Stomach (tissue), 8 donors: ENCODE measurements at regions not wholly inside any gene's neighbourhood (a gene's known extent, or its start where the extent isn't known, plus 50 kb on each side); places are given as distances from the start of the nearest gene placed in this dataset.

Experiments used
- DNase-seq, 2 donors: peaks; one replicate each; pipeline versions ENCODE4 v3.0.0 to v3.0.0-alpha.2; 2013 to 2019
- H3K27ac ChIP-seq, 5 donors: fragments of 200-600 bp in 4 of 5; sonication (generic) in 4 of 5; one replicate each; pipeline ENCODE4 v1.5.1; 2013 to 2019; ENCODE audit warnings: mild to moderate bottlenecking in 1 of 5, moderate library complexity in 1 of 5
- H3K27me3 ChIP-seq, 3 donors: fragments of 200-600 bp; sonication (generic); one replicate each; pipeline ENCODE4 v1.5.1; 2017 to 2019; ENCODE audit warnings: mixed run types in 1 of 3
- H3K36me3 ChIP-seq, 4 donors: fragments of 200-600 bp; sonication (generic); 1 replicate in 3 of 4; 2 replicates in 1 of 4; pipeline ENCODE4 v1.5.1; 2016 to 2019
- H3K4me1 ChIP-seq, 4 donors: fragments of 200-600 bp; sonication (generic); one replicate each; pipeline ENCODE4 v1.5.1; 2016 to 2019
- H3K4me3 ChIP-seq, 4 donors: fragments of 200-600 bp; sonication (generic) in 3 of 4; one replicate each; pipeline ENCODE4 v1.5.1; 2016 to 2019; ENCODE audit warnings: mild to moderate bottlenecking in 1 of 4
- H3K9me3 ChIP-seq, 4 donors: fragments of 200-600 bp; sonication (generic); one replicate each; pipeline ENCODE4 v1.5.1; 2016 to 2019
- CTCF ChIP-seq, 7 experiments: fragments of 450-650 bp in 4 of 7; fragments of 200-600 bp in 3 of 7; sonication (generic) in 3 of 7; IDR thresholded peaks; one replicate each; pipeline ENCODE4 v1.5.1; 2016 to 2019; ENCODE audit warnings: antibody characterized with exemption in 7 of 7, control low read depth in 2 of 7, mild to moderate bottlenecking in 1 of 7
- EP300 ChIP-seq: sonication (generic); formaldehyde crosslinking; IDR thresholded peaks from one replicate; pipeline ENCODE4 v1.6.1; 2017; ENCODE audit warnings: antibody characterized with exemption
- POLR2A ChIP-seq, 4 donors: fragments of 450-650 bp; IDR thresholded peaks; one replicate each; pipeline ENCODE4 v1.6.1; 2016; ENCODE audit warnings: antibody characterized with exemption in 4 of 4, control low read depth in 2 of 4, mild to moderate bottlenecking in 1 of 4, moderate library complexity in 1 of 4
- POLR2AphosphoS5 ChIP-seq, 3 donors: sonication (generic); formaldehyde crosslinking; IDR thresholded peaks; one replicate each; pipeline ENCODE4 v1.6.1; 2016; ENCODE audit warnings: antibody characterized with exemption in 3 of 3
- WGBS, 5 donors: extraction: QIAGEN DNeasy Blood & Tissue Kit in 3 of 5; methylation state at CpG; one replicate each; pipeline versions ENCODE4 v1.1.5 to v1.1.7; 2013 to 2018; 5-methylcytosine and 5-hydroxymethylcytosine counted together
- intact Hi-C: fragments of 100-400 bp; cut with DNase I; formaldehyde crosslinking; loops from one replicate; pipeline ENCODE4 v1.15.1; 2023; ENCODE audit warnings: low total_unique reads
- donor health status: healthy with polysubstance abuse.
- donor health status: Bipolar disorder and iron deficiency.
- donor health status: healthy.

GRCh38 chr10:94218493-94219183 lies 144.1 kb downstream of the NOC3L start:
- Histone ChIP-seq H3K4me1 (peaks cover 0 to 5% (median 0%) of the 10 kb centered on the region in 4 donors), H3K4me3 (no peak overlapping the region), H3K27ac (no peak overlapping the region), H3K27me3 (no peaks in the 10 kb centered on the region), H3K9me3 (no peaks in the 10 kb centered on the region), H3K36me3 (no peaks in the 10 kb centered on the region)
- no peak for DNase-seq
- TF ChIP-seq POLR2A (IDR thresholded peaks at IDR 0.05) (no peak), POLR2AphosphoS5 (IDR thresholded peaks at IDR 0.05) (no peak), EP300 (no peak), CTCF (IDR thresholded peaks at IDR 0.05) (no peak)
- intact Hi-C loops, result no loop called here
- 91 to 97% (median 93%) methylated on average over 2 of the region's 2 CpGs for WGBS, 5 donors

GRCh38 chr10:94219829-94220228 lies 142.9 kb downstream of the NOC3L start:
- H3K27ac ChIP-seq, result no peak overlapping the region
- intact Hi-C loops, result no loop called here
- TF ChIP-seq EP300 (no peak), POLR2A (IDR thresholded peaks at IDR 0.05) (no peak), CTCF (IDR thresholded peaks at IDR 0.05) (no peak)
- H3K9me3 ChIP-seq, result no peaks in the 10 kb centered on the region
- H3K4me1 ChIP-seq, result peaks cover 0 to 10% (median 0%) of the 10 kb centered on the region in 4 donors
- no peak overlapping the region for H3K4me3 ChIP-seq
- DNase-seq, result no peak
- no peaks in the 10 kb centered on the region for H3K36me3 ChIP-seq
- WGBS, 5 donors, result 80 to 95% (median 91%) methylated on average over 1 of the region's 1 CpG
- no peaks in the 10 kb centered on the region for H3K27me3 ChIP-seq

GRCh38 chr10:94220717-94221116 lies 142.0 kb downstream of the NOC3L start:
- no peak for DNase-seq
- TF ChIP-seq EP300, result no peak
- no peak for TF ChIP-seq POLR2A (IDR thresholded peaks at IDR 0.05)
- no peak for TF ChIP-seq CTCF (IDR thresholded peaks at IDR 0.05)
- TF ChIP-seq POLR2AphosphoS5 (IDR thresholded peaks at IDR 0.05), result no peak
- Histone ChIP-seq H3K36me3 (no peaks in the 10 kb centered on the region), H3K27me3 (no peaks in the 10 kb centered on the region), H3K4me3 (no peak overlapping the region), H3K9me3 (no peaks in the 10 kb centered on the region), H3K27ac (no peak overlapping the region), H3K4me1 (peaks cover 0 to 12% (median under 1%) of the 10 kb centered on the region in 4 donors)
- WGBS, 5 donors, result 93 to 97% (median 96%) methylated on average over 8 of the region's 8 CpGs
- intact Hi-C loops, result no loop called here

- 37 to 63% (median 53%) methylated on average over 5 of the region's 5 CpGs for WGBS, 5 donors
- peak in 1 of 2 donors; percentile 72 for DNase-seq
- Histone ChIP-seq H3K27ac (peak overlapping the region in 1 of 5 donors; percentile 32), H3K4me3 (no peak overlapping the region), H3K36me3 (peaks cover 0 to 12% (median 4%) of the 10 kb centered on the region in 4 donors), H3K4me1 (peaks cover 0 to 15% (median 1%) of the 10 kb centered on the region in 4 donors), H3K9me3 (no peaks in the 10 kb centered on the region), H3K27me3 (no peaks in the 10 kb centered on the region)
- intact Hi-C loops, result no loop called here
- TF ChIP-seq EP300 (no peak), POLR2AphosphoS5 (IDR thresholded peaks at IDR 0.05) (no peak)
Measured at GRCh38 chr10:94223702-94224370, 138.9 kb downstream of the NOC3L start.

- WGBS, 5 donors, result 71 to 86% (median 81%) methylated on average over 1 of the region's 1 CpG; no CpG with 5 or more reads in 1 of the 5 donors
- Histone ChIP-seq H3K9me3 (no peaks in the 10 kb centered on the region), H3K4me1 (peaks cover 0 to 15% (median 1%) of the 10 kb centered on the region in 4 donors), H3K27me3 (no peaks in the 10 kb centered on the region), H3K27ac (no peak overlapping the region), H3K4me3 (no peak overlapping the region), H3K36me3 (peaks cover 0 to 12% (median 4%) of the 10 kb centered on the region in 4 donors)
- intact Hi-C loops, result no loop called here
- DNase-seq, result no peak
- no peak for TF ChIP-seq POLR2A (IDR thresholded peaks at IDR 0.05)
- TF ChIP-seq POLR2AphosphoS5 (IDR thresholded peaks at IDR 0.05), result no peak
- no peak for TF ChIP-seq EP300
- TF ChIP-seq CTCF (IDR thresholded peaks at IDR 0.05), result no peak
Measured at GRCh38 chr10:94224656-94225055, 138.1 kb downstream of the NOC3L start.
